ENCODE measurements at regions not wholly inside any gene's neighbourhood (a gene's known extent, or its start where the extent isn't known, plus 50 kb on each side); places are given as distances from the start of the nearest gene placed in this dataset.

GRCh38 chr6:167658106-167658505, 168.6 kb upstream of the AFDN start:
- no peak for DNase-seq
- no peaks in the 10 kb centered on the region for H3K36me3 ChIP-seq
- H3K27ac ChIP-seq, result no peak overlapping the region
- TF ChIP-seq CTCF (IDR thresholded peaks at IDR 0.05), result no peak
- H3K9me3 ChIP-seq, result no peaks in the 10 kb centered on the region
- intact Hi-C loops (cut with DNase I), result no loop called here
- no peaks in the 10 kb centered on the region for H3K27me3 ChIP-seq
- H3K9ac ChIP-seq (ENCODE audit: low read depth in 2 of 2, low read length in 2 of 2), result no peak overlapping the region
- H3K4me3 ChIP-seq, result no peak overlapping the region
- no peaks in the 10 kb centered on the region for H3K4me1 ChIP-seq

DNA sequence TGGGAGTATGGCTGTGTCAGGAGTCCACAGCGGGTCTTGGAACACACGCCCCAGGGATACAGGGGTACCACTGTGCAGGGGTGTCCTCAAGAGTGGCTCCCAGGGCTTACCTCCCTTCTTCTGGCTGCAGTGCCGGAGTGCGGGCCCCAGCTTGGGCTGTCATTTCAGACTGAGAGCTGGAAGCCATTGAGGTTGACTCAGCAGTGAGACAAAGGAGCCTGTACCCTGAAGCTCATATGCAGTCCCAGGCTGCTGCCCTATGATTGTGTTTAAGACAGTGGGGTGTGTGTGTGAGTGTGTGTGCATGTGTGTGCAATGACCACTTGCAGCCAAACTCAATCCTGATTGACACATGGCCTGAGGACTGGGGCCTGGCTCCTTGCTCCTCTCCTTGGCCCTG, 167.7 kb upstream of the AFDN start:
- Histone ChIP-seq H3K4me1 (no peaks in the 10 kb centered on the region), H3K9ac (ENCODE audit: low read depth in 2 of 2, low read length in 2 of 2) (no peak overlapping the region), H3K4me3 (no peak overlapping the region), H3K36me3 (no peaks in the 10 kb centered on the region), H3K9me3 (no peaks in the 10 kb centered on the region), H3K27ac (no peak overlapping the region), H3K27me3 (no peaks in the 10 kb centered on the region)
- TF ChIP-seq CTCF (IDR thresholded peaks at IDR 0.05), result no peak
- no peak for DNase-seq
- intact Hi-C loops (cut with DNase I), result no loop called here

- Histone ChIP-seq H3K36me3 (no peaks in the 10 kb centered on the region), H3K9ac (ENCODE audit: low read depth in 2 of 2, low read length in 2 of 2) (no peak overlapping the region), H3K4me1 (no peaks in the 10 kb centered on the region), H3K27ac (no peak overlapping the region), H3K9me3 (no peaks in the 10 kb centered on the region), H3K27me3 (no peaks in the 10 kb centered on the region), H3K4me3 (no peak overlapping the region)
- no peak for DNase-seq
- TF ChIP-seq CTCF (IDR thresholded peaks at IDR 0.05), result no peak
- intact Hi-C loops (cut with DNase I), result no loop called here
Observed at GRCh38 chr6:167660424-167660823, 166.3 kb upstream of the AFDN start.

GRCh38 chr6:167660944-167661551, 165.7 kb upstream of the AFDN start:
- TF ChIP-seq CTCF (IDR thresholded peaks at IDR 0.05), result no peak
- Histone ChIP-seq H3K9ac (ENCODE audit: low read depth in 2 of 2, low read length in 2 of 2) (no peak overlapping the region), H3K4me1 (no peaks in the 10 kb centered on the region), H3K27me3 (no peaks in the 10 kb centered on the region), H3K36me3 (no peaks in the 10 kb centered on the region), H3K4me3 (no peak overlapping the region), H3K9me3 (no peaks in the 10 kb centered on the region), H3K27ac (no peak overlapping the region)
- DNase-seq, result no peak
- intact Hi-C loops (cut with DNase I), result no loop called here

DNA sequence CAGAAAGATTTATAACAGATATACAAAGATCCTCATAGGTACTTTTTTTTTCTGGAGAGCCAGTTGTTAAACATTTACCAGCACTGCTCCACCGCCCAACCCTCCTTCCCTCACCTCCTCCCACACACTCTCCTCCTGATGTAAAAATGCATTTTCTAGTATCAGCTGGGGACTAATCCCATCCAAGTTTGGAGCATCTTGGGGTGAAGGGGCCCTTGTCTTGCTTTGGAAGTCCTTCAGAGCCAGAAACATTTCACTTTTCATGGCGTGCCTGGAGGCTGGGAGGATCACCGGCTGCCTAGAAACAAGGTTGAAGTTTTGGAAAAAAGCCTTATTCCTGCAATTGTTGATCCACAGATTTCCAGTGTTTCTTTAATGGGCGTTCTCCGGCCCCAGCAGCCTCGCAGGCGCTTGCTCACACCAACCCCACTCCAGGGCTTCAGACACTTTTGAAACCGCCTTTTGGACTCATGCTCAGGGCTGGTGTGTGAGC, 165.1 kb upstream of the AFDN start:
- Histone ChIP-seq H3K27me3 (no peaks in the 10 kb centered on the region), H3K27ac (no peak overlapping the region), H3K9me3 (no peaks in the 10 kb centered on the region), H3K36me3 (no peaks in the 10 kb centered on the region), H3K9ac (ENCODE audit: low read depth in 2 of 2, low read length in 2 of 2) (no peak overlapping the region), H3K4me3 (no peak overlapping the region), H3K4me1 (no peaks in the 10 kb centered on the region)
- intact Hi-C loops (cut with DNase I), result no loop called here
- no peak for DNase-seq
- no peak for TF ChIP-seq CTCF (IDR thresholded peaks at IDR 0.05)

Data from colonic mucosa (tissue), 4 donors.